Testis (tissue), 2 donors: ENCODE measurements at regions not wholly inside any gene's neighbourhood (a gene's known extent, or its start where the extent isn't known, plus 50 kb on each side); places are given as distances from the start of the nearest gene placed in this dataset.

Experiments
- DNase-seq: peaks from one replicate; pipeline ENCODE4 v3.0.0-alpha.2; 2019
- H3K27ac ChIP-seq, 2 donors: fragments of 200-600 bp; sonication (generic); one replicate each; pipeline ENCODE4 v1.5.1; 2019
- H3K27me3 ChIP-seq: fragments of 200-600 bp; sonication (generic); one replicate; pipeline ENCODE4 v1.5.1; 2019
- H3K36me3 ChIP-seq: fragments of 200-600 bp; sonication (generic); one replicate; pipeline ENCODE4 v1.5.1; 2017; ENCODE audit warnings: low read depth; ENCODE audit errors: missing control alignments
- H3K4me1 ChIP-seq: fragments of 200-600 bp; sonication (generic); one replicate; pipeline ENCODE4 v1.5.1; 2019
- H3K4me3 ChIP-seq, 2 donors: fragments of 200-600 bp; sonication (generic); one replicate each; pipeline ENCODE4 v1.5.1; 2017 to 2019
- H3K9me3 ChIP-seq: fragments of 200-600 bp; sonication (generic); one replicate; pipeline ENCODE4 v1.5.1; 2017
- POLR2A ChIP-seq: fragments of 450-650 bp; IDR thresholded peaks from one replicate; pipeline ENCODE4 v1.6.1; 2017; ENCODE audit warnings: antibody characterized with exemption, mild to moderate bottlenecking, moderate library complexity
- WGBS, 2 donors: methylation state at CpG; one replicate each; pipeline ENCODE4 v1.1.5; 2018; 5-methylcytosine and 5-hydroxymethylcytosine counted together
- intact Hi-C: fragments of 100-400 bp; cut with DNase I; formaldehyde crosslinking; loops from one replicate; pipeline ENCODE4 v1.15.1; 2023; ENCODE audit warnings: low total_unique reads
- TF ChIP-seq, protein P1 (sequence below), 3 experiments: fragments of 450-650 bp in 2 of 3; fragments of 200-600 bp in 1 of 3; sonication (generic) in 1 of 3; IDR thresholded peaks; one replicate each; pipeline ENCODE4 v1.5.1; 2016 to 2019; ENCODE audit warnings: antibody characterized with exemption in 3 of 3, mild to moderate bottlenecking in 2 of 3, moderate library complexity in 1 of 3

DNA sequence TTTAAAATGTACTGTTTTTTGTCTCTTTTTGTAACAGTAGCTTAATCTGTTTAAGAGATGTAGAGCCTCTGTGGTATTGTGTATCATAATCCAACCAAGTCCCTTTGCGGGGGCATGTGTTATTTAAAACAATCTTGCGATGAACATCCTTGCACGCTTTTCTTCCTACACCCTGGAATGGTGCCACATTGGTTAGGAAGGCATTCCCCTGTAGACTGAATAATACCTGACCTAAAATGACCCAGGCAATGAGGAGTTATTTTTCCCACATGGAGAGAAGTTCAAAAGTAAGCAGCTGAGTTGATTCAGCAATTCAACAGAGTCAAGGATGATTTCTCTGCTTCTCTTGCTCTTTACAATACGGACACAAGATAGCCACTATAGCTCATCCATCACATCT is 142.0 kb upstream of the PMEPA1 start:
- intact Hi-C loops: no loop called here
- Histone ChIP-seq H3K4me1 (no peaks in the 10 kb centered on the region), H3K9me3 (no peaks in the 10 kb centered on the region), H3K4me3 (no peak overlapping the region), H3K27me3 (no peaks in the 10 kb centered on the region), H3K27ac (no peak overlapping the region), H3K36me3 (no peaks in the 10 kb centered on the region)
- DNase-seq: no peak
- TF ChIP-seq, protein P1, sequence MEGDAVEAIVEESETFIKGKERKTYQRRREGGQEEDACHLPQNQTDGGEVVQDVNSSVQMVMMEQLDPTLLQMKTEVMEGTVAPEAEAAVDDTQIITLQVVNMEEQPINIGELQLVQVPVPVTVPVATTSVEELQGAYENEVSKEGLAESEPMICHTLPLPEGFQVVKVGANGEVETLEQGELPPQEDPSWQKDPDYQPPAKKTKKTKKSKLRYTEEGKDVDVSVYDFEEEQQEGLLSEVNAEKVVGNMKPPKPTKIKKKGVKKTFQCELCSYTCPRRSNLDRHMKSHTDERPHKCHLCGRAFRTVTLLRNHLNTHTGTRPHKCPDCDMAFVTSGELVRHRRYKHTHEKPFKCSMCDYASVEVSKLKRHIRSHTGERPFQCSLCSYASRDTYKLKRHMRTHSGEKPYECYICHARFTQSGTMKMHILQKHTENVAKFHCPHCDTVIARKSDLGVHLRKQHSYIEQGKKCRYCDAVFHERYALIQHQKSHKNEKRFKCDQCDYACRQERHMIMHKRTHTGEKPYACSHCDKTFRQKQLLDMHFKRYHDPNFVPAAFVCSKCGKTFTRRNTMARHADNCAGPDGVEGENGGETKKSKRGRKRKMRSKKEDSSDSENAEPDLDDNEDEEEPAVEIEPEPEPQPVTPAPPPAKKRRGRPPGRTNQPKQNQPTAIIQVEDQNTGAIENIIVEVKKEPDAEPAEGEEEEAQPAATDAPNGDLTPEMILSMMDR (IDR thresholded peaks at IDR 0.05): no peak
- no peak for TF ChIP-seq POLR2A
- 82 to 90% methylated on average over 4 of the region's 4 CpGs for WGBS, 2 donors

DNA sequence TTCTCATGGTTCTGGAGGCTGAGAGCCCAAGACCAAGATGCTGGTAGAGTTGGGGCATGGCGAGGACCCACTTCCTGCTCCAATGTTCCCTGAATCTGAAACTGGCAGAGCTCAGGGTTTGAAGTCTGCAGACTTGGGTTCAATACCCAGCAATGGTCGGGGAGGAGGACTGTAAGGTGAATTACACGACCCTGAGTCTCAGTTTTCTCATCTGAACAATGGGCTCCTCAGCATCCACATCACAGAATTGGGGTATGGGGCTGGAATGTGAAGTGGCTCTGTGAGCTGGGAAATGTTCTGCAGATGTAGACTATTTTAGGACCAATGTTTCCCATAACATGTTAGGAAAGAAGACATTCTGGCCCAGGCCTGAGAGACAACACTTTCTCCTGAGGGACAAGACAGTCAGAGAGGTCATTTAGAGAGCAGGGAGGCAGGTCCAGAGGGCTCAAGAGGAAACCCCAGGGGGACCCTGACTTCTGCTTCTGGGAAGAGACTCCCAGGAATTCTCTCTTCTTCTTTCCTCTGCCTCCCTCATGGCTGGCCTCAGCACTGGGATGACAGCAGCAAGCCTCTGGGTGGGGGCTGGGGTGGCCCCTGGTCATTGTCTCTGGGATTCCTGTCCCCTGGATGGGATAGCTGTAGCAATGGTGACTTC is 141.3 kb upstream of the PMEPA1 start:
- no peak for DNase-seq
- WGBS, 2 donors: 88 to 90% methylated on average over 3 of the region's 3 CpGs
- H3K9me3 ChIP-seq: no peaks in the 10 kb centered on the region
- H3K27ac ChIP-seq: no peak overlapping the region
- intact Hi-C loops: no loop called here
- no peak for TF ChIP-seq POLR2A
- TF ChIP-seq, protein P1 (IDR thresholded peaks at IDR 0.05): no peak
- no peaks in the 10 kb centered on the region for H3K4me1 ChIP-seq
- H3K4me3 ChIP-seq: no peak overlapping the region
- H3K27me3 ChIP-seq: no peaks in the 10 kb centered on the region
- H3K36me3 ChIP-seq: no peaks in the 10 kb centered on the region

DNA sequence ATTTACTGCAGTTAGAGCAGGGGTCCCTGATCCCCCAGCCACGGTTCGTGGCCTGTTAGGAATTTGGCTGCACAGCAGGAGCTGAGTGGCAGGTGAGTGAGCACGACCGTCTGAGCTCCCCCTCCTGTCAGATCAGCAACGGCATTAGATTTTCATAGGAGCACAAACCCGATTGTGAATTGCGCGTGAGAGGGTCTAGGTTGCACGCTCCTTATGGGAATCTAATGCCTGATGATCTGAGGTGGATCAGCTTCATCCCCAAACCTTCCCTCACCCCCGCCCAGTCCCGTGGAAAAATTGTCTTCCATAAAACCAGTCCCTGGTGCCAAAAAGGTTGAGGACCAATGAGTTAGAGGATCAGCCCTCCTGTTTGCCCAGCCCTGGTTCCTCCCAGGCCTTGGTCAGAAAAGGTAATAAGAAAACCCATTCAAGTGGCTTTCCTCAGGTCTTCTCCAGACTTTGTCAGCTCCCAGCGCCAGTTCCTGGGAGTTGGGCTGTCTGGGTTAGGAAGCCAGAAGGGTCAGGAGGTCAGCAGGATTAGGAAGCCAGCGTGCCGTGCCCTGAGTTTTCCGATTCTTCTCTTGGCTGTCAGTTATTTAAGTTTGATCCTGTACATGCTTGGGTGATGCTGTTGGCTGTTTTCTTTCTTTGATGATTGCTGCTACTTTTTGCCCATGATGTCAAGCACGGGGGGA is 139.9 kb upstream of the PMEPA1 start:
- intact Hi-C loops: no loop called here
- Histone ChIP-seq H3K27ac (no peak overlapping the region), H3K4me3 (no peak overlapping the region), H3K36me3 (no peaks in the 10 kb centered on the region), H3K9me3 (no peaks in the 10 kb centered on the region), H3K4me1 (no peaks in the 10 kb centered on the region), H3K27me3 (no peaks in the 10 kb centered on the region)
- no peak for TF ChIP-seq POLR2A
- TF ChIP-seq, protein P1 (IDR thresholded peaks at IDR 0.05): no peak
- 91 to 93% methylated on average over 16 of the region's 16 CpGs for WGBS, 2 donors
- no peak for DNase-seq

DNA sequence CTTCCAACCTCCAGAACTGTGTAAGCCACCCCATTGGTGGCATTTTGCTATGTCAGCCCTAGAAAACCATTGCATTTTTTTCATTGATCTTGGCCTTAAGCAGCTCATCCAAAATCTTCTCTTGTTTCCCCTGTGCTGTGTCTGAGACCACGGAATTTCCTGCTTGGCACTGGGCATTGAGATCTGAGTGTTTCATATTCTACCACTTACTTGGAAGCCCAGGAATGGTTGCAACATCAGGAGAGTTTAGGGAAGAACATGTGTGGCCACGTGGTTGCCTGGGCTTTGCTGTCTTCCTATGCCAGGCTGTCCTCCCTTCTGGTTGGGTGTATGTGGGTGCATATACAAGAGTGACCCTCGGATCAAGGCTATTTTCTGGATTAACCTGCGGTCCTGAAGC is 139.3 kb upstream of the PMEPA1 start:
- no peak overlapping the region for H3K27ac ChIP-seq
- no peak for DNase-seq
- H3K4me3 ChIP-seq: no peak overlapping the region
- no peaks in the 10 kb centered on the region for H3K4me1 ChIP-seq
- H3K9me3 ChIP-seq: no peaks in the 10 kb centered on the region
- H3K36me3 ChIP-seq: no peaks in the 10 kb centered on the region
- intact Hi-C loops: no loop called here
- H3K27me3 ChIP-seq: no peaks in the 10 kb centered on the region
- TF ChIP-seq, protein P1 (IDR thresholded peaks at IDR 0.05): no peak
- TF ChIP-seq POLR2A: no peak
- WGBS, 2 donors: 83 to 93% methylated on average over 1 to 4 of the region's 4 CpGs

DNA sequence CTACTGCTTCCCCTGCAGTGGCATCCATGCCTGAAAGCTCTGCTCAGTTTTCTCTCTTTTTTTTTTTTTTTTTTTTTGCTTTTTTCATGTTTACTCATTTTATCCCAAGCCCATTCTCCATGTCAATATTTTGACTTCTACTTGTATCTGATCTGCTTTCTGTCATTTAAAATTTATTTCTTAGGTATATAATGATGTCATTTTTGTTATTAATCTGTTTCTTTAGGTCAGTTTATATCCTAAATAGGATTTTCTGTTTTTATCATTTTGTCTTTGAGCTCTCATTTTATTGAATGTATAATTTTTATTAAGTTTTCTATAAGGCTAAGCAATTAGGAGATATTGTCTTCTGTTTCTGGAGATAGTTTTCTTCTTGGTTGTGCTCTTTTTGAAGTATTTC is 138.5 kb upstream of the PMEPA1 start:
- H3K36me3 ChIP-seq: no peaks in the 10 kb centered on the region
- intact Hi-C loops: no loop called here
- H3K4me1 ChIP-seq: no peaks in the 10 kb centered on the region
- no peak overlapping the region for H3K4me3 ChIP-seq
- TF ChIP-seq, protein P1 (IDR thresholded peaks at IDR 0.05): no peak
- no peak for TF ChIP-seq POLR2A
- no peaks in the 10 kb centered on the region for H3K9me3 ChIP-seq
- no peaks in the 10 kb centered on the region for H3K27me3 ChIP-seq
- no peak overlapping the region for H3K27ac ChIP-seq
- DNase-seq: no peak
